Mononuclear cell (primary cell): ENCODE measurements at regions not wholly inside any gene's neighbourhood (a gene's known extent, or its start where the extent isn't known, plus 50 kb on each side); places are given as distances from the start of the nearest gene placed in this dataset.
"Not testable (repeated sequence)": the region's sequence is repeated elsewhere in the genome, so short reads cannot be mapped to it uniquely, and the experiment has no call there.

Experiments used
- H3K27me3 ChIP-seq: 2 replicates; pipeline ENCODE4 v1.6.0; 2011; ENCODE audit warnings: low read length, control low read depth; ENCODE audit not compliant: insufficient read depth
- H3K4me1 ChIP-seq: 2 replicates; pipeline ENCODE4 v1.5.1; 2011; ENCODE audit warnings: mild to moderate bottlenecking, low read length, control low read depth; ENCODE audit not compliant: insufficient read depth
- H3K4me3 ChIP-seq: 2 replicates; pipeline ENCODE4 v1.5.1; 2011; ENCODE audit warnings: mild to moderate bottlenecking, low read length, moderate library complexity
- H3K9me3 ChIP-seq: 2 replicates; pipeline ENCODE4 v1.5.1; 2011; ENCODE audit warnings: low read depth, mild to moderate bottlenecking, control low read depth, low read length

GRCh38 chr2:175842996-175843395, 159.1 kb downstream of the LNPK start:
- no peaks in the 10 kb centered on the region for H3K4me1 ChIP-seq
- H3K4me3 ChIP-seq, result no peak overlapping the region
- H3K9me3 ChIP-seq, result no peaks in the 10 kb centered on the region
- peaks cover 8% of the 10 kb centered on the region for H3K27me3 ChIP-seq

- H3K4me3 ChIP-seq, H3K27me3 ChIP-seq, H3K4me1 ChIP-seq, H3K9me3 ChIP-seq: not testable (repeated sequence)
Observed at GRCh38 chr2:175840765-175841164, 161.3 kb downstream of the LNPK start.

- no peaks in the 10 kb centered on the region for H3K9me3 ChIP-seq
- no peaks in the 10 kb centered on the region for H3K4me1 ChIP-seq
- H3K4me3 ChIP-seq, result no peak overlapping the region
- H3K27me3 ChIP-seq, result peaks cover 8% of the 10 kb centered on the region
Observed at GRCh38 chr2:175840256-175840655, 161.8 kb downstream of the LNPK start.

GRCh38 chr2:175838979-175839378, 163.1 kb downstream of the LNPK start:
- Histone ChIP-seq H3K9me3 (no peaks in the 10 kb centered on the region), H3K4me3 (no peak overlapping the region), H3K4me1 (no peaks in the 10 kb centered on the region), H3K27me3 (peaks cover 8% of the 10 kb centered on the region)

GRCh38 chr2:175837046-175837445, 165.0 kb downstream of the LNPK start:
- H3K4me3 ChIP-seq, result no peak overlapping the region
- peaks cover 8% of the 10 kb centered on the region for H3K27me3 ChIP-seq
- H3K4me1 ChIP-seq, result no peaks in the 10 kb centered on the region
- H3K9me3 ChIP-seq, result no peaks in the 10 kb centered on the region

GRCh38 chr2:175836361-175836760, 165.7 kb downstream of the LNPK start:
- Histone ChIP-seq H3K4me1 (no peaks in the 10 kb centered on the region), H3K9me3 (no peaks in the 10 kb centered on the region), H3K4me3 (no peak overlapping the region), H3K27me3 (peaks cover 8% of the 10 kb centered on the region)

GRCh38 chr2:175834477-175834876, 167.6 kb downstream of the LNPK start:
- Histone ChIP-seq H3K27me3 (peaks cover 2% of the 10 kb centered on the region), H3K4me3 (no peak overlapping the region), H3K9me3 (no peaks in the 10 kb centered on the region), H3K4me1 (no peaks in the 10 kb centered on the region)

GRCh38 chr2:175832866-175833265, 169.2 kb downstream of the LNPK start:
- H3K4me1 ChIP-seq, result no peaks in the 10 kb centered on the region
- H3K9me3 ChIP-seq, result no peaks in the 10 kb centered on the region
- H3K4me3 ChIP-seq, result no peak overlapping the region
- peaks cover 4% of the 10 kb centered on the region for H3K27me3 ChIP-seq

- no peaks in the 10 kb centered on the region for H3K4me1 ChIP-seq
- H3K27me3 ChIP-seq, result peaks cover 4% of the 10 kb centered on the region
- H3K4me3 ChIP-seq, result no peak overlapping the region
- no peaks in the 10 kb centered on the region for H3K9me3 ChIP-seq
Observed at GRCh38 chr2:175829741-175830140, 172.3 kb downstream of the LNPK start.

GRCh38 chr2:175827856-175828255, 174.2 kb downstream of the LNPK start:
- Histone ChIP-seq H3K4me3 (no peak overlapping the region), H3K4me1 (no peaks in the 10 kb centered on the region), H3K9me3 (no peaks in the 10 kb centered on the region), H3K27me3 (peaks cover 4% of the 10 kb centered on the region)

GRCh38 chr2:175824243-175824642, 177.8 kb downstream of the LNPK start:
- H3K9me3 ChIP-seq, result no peaks in the 10 kb centered on the region
- no peak overlapping the region for H3K4me3 ChIP-seq
- peaks cover 2% of the 10 kb centered on the region for H3K27me3 ChIP-seq
- H3K4me1 ChIP-seq, result no peaks in the 10 kb centered on the region

GRCh38 chr2:175823707-175824073, 178.4 kb downstream of the LNPK start:
- H3K4me1 ChIP-seq, result no peaks in the 10 kb centered on the region
- H3K9me3 ChIP-seq, result no peaks in the 10 kb centered on the region
- H3K27me3 ChIP-seq, result no peaks in the 10 kb centered on the region

GRCh38 chr2:175823002-175823706, 178.9 kb downstream of the LNPK start:
- no peaks in the 10 kb centered on the region for H3K27me3 ChIP-seq
- H3K9me3 ChIP-seq, result no peaks in the 10 kb centered on the region
- no peaks in the 10 kb centered on the region for H3K4me1 ChIP-seq
- H3K4me3 ChIP-seq, result no peak overlapping the region

More at GRCh38 chr2:175823707-175824073, 178.4 kb downstream of the LNPK start:
- no peak overlapping the region for H3K4me3 ChIP-seq

GRCh38 chr2:175817221-175817620, 184.8 kb downstream of the LNPK start:
- Histone ChIP-seq H3K4me1 (no peaks in the 10 kb centered on the region), H3K9me3 (no peaks in the 10 kb centered on the region), H3K4me3 (no peak overlapping the region), H3K27me3 (no peaks in the 10 kb centered on the region)

GRCh38 chr2:175815537-175815936, 186.5 kb downstream of the LNPK start:
- no peaks in the 10 kb centered on the region for H3K9me3 ChIP-seq
- no peaks in the 10 kb centered on the region for H3K27me3 ChIP-seq
- no peak overlapping the region for H3K4me3 ChIP-seq
- no peaks in the 10 kb centered on the region for H3K4me1 ChIP-seq

- Histone ChIP-seq H3K9me3 (no peaks in the 10 kb centered on the region), H3K27me3 (no peaks in the 10 kb centered on the region), H3K4me1 (no peaks in the 10 kb centered on the region), H3K4me3 (no peak overlapping the region)
Observed at GRCh38 chr2:175811971-175812370, 190.1 kb downstream of the LNPK start.
